DMS79 (cell line): ENCODE measurements at regions not wholly inside any gene's neighbourhood (a gene's known extent, or its start where the extent isn't known, plus 50 kb on each side); places are given as distances from the start of the nearest gene placed in this dataset.
A peak's percentile ranks its signal among the peaks of the same experiment; 100 is the strongest.

Experiments used
- DNase-seq: peaks from one replicate; lab custom pipeline; 2025; lab: John Stamatoyannopoulos, UW

DNA sequence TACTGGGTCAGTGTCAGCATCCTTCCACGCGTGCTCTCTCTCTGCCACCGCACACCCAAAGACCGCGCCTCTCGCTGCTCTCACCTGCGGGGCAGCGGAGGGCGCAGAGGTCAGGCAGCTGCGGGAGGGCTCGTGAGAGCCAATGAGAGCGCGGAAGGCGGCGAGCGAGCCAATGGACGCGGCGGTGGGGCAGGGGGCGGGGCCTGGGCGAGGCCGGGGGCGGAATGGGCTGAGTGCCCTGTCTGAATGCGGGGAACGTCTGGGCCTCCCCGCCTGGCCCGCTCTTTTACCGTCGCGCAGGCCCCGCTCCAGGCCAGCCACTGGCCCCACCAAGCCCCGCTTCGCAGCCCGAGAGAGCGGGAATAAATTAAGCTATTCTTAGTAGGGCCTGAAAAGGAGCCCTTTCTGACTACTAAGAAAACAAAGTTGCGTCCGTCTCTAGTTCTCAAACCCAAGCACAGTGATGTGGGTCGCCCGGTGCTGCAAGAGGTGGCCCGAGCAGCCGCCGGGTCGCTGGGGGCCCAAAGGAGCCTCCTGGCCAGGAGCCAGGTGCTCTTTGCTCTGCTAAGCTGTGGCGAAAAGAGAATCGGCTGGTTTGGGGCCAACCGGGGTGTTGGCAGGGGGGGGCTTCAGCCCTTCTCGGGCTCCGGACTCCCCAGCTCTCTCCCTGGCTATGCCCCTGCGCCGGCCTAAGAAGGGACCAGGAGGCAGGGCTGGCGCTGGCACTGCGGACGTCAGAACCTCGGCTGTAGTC, 81.1 kb upstream of the GLI2 start:
- no peak for DNase-seq

DNA sequence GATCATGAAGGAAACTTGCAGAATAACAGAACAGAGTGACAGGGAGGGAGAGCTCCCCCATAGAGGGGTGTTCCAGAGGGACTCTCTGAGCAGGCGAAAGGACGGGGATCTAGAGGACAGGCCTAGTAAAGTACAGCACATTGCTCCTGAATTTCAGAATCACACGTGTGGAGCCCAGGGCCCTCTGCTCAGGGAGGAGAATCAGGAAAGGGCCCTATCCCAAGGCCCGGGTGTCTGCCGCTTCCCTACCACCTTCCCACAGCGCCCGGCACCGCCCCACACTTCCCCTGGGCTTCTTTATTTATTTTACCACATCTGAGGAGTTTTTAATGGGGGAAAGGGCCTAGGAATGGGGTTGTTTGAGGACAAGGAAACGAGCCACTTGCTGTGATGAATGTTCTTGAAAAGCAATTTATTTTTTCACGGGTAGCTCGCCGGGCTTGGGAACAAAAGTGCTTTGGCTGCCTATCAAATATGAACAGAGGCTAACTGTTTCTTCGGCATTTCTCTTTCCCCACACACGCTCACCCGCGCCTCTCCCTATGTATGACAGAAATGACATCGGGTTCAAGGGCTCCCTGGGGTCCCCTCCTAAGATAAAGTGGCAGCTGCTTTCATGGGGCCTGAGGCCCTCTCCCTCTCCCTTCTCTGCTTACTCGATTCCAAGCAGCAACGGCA, 79.3 kb upstream of the GLI2 start:
- DNase-seq, result peak; percentile 79

DNA sequence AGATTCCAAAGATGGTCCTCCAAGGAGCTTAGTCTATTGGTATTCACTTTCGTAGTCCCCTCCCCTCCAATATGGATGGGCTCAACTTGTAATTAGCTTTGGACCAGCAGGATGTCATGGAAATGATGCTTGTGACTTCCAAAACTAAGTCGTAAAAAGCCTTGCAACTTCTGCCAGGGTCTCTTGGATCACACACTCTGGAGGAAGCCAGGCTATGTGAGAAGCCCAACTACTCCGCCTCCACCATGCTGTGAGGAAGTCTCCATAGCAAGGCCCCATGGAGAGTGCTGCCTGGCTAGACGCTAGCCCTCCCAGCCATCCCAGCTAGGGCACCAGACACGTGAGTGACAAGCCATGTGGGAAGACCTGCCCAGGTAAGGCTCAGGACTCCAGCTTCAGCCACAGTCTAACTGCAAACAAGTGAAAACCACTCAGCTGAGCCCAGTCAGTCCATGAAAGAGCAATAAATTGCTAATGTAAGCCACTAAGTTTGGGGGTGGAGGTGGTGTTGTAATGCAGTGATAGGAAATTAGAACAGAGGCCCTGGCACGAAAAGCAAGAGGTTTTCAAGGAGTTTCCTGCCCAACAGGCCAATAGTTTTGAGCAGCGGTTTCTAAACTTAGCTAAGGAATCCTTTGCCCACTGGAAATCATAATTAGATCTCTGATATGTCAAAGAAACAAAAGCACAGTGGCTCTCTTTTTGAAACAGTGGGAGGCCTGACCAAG, 77.5 kb upstream of the GLI2 start:
- no peak for DNase-seq

DNA sequence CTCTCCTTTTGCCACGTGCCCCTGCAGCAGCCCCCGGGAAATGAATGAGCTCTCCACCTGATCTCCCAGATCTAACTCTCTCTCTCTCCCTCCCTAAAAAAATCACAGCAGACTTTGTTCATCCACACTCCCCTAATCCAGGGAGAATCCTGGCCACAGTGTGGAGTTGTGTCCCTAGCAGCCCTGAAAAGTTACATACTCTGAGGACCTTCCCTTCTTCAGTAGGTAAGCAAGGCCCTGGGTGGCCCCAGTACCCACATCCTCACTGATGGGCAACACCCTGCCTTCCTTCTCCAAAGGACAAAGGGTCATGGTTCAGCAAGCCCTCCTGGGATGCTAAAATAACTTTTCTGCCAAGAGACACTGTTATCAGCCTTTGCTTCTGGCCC, 76.9 kb upstream of the GLI2 start:
- no peak for DNase-seq

DNA sequence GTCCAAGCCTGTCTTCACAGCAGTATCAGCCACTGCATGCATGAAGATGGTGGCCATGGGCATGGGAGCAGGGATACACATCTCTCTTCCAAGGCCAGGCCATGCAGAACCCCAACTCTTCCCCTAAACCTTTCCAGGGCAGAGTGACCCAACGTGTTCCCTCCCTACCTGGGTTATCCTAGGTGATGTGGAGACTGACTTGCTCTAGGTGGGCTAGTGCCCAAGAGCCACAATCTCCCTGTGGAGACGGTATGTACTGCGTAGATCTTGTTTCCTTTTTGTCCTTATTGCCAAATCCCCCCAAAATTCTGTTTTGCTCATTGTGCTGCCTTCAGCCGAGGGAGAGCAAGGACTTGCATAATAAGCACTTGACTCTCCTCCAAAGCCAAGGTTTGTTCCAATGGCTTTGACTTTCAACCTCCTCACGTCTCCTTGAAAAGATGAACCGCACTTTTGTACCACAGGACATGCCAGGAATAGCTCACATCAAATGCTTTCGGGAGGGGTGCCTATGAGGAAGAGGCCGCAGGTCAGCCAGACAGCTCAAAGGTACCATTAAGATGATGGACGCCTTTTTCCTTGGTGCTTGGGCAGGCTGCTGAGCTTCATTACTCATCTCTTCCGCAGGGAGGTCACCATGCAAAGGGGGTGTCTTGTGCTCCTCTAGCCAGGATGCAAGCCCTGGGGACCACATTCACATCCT, 76.2 kb upstream of the GLI2 start:
- DNase-seq, result no peak

DNA sequence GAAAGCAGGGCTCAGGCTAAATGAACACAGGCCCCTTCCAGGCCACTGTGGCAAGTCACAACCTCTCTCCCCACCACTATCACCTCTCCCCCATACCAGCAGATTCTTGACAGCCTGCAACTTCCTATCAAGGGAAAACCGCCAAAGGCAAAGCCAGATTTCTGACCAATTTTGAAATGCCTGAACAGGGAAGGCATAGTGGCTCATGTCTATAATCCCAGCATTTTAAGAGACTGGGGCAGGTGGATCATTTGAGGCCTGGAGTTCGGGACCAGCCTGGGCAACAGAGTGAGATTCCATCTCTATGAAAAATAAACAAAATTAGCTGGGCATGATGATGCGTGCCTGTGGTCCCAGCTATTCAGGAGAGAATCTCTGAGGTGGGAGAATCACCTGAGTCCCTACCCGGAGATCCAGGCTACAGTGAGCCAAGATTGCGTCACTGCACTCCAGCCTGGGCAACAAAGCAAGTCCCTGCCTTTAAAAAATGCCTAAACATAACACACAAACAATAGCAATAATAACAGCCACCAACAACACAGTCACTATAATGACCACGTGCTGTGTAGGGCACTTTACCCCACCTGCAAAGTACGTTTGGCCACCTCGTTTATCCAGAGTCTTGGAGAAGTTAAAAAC, 75.5 kb upstream of the GLI2 start:
- DNase-seq, result no peak

DNA sequence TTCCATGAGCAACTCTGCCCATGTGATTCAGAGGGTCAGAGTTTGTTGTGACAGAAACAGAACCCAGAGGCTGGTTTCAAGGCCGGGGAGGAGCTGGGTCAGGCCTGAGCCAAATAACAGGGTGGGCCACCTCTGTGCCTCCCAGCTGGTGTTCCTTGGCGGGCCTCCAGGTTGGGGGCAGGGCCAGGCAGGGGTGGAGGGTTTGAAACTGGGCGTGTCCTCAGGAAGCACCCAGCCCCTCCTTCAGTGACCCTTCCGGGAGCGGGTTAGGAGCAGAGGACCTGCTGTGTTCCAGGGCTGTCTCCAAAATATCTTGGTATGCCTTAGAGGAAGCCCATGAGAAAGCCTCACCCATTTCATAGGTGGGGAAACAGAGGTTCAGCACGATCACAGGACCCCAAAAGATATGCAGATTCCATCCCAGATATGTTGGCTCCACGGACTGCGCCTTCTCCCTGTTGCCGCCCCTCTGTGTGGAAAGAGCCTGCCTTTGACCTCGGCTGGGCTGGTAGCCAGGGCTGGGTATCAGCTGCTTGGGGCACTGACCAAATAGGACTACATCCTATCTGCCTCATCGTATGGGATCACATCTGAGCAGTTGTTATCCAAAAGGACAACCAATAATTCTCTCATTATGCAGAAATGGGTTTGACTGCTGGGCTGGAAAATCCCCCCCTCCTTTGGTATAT, 74.8 kb upstream of the GLI2 start:
- no peak for DNase-seq

DNA sequence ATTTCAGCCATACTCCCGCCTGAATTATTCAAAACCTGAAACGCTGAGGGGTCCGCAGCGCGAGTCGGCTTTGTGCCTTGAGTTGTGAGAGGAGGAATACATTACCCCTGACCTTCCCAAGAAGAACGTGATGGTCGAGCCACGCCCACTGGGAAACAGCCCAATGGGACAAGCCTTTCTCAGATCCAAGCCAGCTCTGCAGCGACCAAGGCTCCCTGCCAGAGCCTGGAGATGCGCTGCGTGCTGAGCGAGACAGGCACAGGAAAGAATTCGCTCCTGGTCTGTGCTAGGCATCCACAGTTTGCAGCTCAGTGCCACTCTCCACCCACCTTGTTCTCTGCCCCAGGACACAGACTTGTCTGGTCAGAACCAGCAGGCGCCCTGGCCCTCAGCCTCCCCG, 74.1 kb upstream of the GLI2 start:
- DNase-seq, result no peak

DNA sequence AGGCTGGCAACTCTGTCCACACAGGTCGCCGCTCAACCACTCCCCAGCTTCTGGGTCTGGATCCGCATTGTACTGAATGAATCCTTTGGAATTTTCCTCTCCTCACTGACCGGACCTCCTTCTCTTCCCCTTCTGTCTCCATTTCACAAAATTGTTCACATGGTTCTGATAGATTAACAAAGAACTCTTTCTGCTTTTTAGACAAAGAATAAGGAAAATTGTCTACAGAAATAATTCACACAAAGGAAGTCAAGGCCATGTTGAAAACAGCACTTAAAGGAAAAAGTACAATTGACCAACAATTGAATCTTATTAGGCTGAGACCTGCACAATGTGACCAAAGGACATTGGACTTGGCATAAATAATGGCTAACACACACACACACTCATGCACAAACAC, 73.6 kb upstream of the GLI2 start:
- no peak for DNase-seq

DNA sequence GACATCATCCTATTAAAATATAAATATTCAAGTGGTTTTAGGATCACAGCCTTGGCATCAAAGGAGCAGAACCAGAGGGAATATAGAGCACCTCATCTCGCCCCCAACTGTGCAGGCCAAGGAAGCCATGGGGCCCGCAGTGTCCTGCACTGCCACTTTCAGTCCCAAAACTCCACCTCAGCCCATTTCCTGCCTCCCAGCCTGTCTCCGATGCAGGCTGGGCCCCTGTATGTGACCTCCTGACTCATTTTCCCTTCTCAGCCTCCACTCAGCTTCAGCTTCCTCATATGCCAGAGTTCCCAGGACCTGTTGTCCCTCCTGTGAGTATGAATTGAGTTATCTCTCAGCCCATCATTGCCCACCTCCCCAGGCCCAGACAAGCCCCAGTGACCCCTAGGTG, 72.9 kb upstream of the GLI2 start:
- no peak for DNase-seq

DNA sequence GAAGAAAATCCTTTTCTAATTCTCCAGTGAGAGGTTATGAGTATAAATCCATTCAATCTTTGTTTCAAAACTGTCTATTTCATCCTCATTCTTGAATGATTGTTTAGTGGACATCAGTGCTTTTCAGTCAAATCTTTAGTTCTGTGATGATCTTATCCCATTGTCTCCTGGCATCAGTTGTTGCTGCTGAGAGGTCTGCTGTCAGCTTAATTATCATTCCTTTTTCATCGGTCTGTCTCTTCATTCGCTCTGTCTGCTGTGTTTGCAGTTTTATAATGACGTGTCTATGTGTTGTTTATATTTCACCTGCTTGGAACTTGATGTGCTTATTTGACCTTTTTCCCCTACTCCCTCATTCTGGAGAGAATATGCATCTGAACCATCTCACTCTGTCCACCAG, 69.2 kb upstream of the GLI2 start:
- DNase-seq, result no peak

DNA sequence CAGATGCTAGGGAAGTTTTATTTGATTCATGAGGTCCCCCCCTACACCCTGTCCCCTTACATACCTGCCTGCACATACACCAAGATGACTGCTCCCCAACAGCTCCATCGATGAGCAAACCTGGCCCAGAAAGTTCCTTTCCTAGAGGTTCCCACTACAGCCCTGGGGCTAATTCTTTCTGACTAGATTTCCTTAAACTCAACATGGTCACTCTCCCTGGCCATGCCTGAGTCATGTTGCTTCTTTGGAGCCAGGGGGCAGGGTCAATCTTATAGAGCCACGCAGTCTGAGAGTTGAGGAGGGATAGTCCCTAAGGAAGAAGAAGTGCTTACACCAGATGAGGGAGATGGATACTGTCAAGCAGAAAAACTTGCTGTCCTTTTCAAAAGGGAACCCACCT, 67.7 kb upstream of the GLI2 start:
- no peak for DNase-seq

DNA sequence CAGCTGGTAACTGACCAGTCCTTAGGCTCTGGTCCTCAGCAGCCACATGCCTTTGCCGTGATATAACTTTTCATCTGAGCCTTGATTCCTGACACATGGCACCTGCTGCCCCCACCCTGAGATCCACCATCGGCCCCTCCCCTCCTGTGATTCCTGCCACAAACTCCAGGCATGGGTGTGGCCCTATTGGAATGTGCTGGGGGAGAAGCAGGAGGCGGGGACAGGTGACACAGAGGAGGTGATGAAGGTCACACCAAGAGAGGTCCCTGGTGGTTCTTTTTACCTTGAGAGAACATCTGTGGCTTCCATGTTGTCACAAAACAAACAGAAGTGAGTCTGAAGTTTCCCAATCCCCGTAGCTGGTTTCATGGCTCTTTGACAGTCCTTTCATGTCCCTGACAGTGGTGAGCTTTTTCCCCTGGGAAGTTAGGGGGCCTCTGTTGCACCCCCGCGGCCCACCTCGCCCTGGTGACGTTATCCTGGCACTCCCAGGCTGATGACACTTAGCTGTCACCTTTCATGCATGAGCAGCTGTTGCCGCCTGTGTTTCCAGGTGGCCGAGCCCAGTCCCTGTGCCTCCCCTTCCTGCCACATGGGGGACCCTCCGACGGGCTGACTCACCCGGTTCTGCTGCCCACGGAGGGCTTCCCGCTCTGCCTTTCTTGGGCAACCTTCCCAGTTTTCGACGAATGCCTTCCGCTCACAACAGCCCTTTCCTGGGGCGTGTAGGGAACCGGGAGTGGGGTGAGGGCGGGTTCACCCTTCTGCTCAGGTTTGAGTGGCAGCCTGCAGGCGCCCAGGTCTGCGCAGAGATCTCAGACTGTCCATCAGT, 66.3 kb upstream of the GLI2 start:
- no peak for DNase-seq

DNA sequence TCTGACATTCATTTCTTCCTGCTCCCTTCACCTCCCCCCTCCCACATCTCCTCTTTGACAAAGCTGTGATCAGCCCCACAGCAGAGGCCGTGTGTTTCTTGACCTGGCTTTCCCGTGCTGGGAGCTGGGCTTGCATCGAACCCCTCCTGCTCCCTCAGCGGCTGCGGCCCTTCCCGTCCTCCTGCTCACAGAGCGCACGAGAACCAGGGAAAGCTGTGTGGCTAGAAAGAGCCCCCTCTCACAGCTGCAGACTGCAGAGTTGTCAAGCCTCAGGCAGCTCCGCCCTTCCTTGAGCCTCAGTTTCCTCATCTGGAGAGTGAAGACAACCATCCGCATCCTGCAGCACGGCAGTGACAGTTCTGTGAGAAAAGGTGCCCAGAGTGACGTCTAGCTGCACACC, 65.7 kb upstream of the GLI2 start:
- no peak for DNase-seq

DNA sequence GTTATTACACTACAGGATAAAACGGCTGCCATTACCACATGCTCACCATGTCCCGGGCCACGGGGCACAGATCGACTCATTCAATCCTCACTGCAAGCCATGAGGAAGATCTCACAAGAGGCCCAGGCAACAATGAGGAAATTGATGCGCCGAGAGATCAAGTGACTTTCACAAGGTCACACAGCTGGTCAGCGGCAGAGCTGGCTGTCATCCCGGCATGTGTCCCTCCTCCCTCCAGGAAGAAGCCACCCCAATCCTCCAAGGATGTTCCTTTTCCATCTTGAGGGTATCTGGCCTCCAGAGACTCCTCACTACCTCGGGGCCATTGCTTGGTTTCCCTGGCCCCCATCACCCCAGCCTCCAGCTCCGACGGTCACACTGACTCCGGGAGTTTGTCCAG, 65.3 kb upstream of the GLI2 start:
- no peak for DNase-seq

DNA sequence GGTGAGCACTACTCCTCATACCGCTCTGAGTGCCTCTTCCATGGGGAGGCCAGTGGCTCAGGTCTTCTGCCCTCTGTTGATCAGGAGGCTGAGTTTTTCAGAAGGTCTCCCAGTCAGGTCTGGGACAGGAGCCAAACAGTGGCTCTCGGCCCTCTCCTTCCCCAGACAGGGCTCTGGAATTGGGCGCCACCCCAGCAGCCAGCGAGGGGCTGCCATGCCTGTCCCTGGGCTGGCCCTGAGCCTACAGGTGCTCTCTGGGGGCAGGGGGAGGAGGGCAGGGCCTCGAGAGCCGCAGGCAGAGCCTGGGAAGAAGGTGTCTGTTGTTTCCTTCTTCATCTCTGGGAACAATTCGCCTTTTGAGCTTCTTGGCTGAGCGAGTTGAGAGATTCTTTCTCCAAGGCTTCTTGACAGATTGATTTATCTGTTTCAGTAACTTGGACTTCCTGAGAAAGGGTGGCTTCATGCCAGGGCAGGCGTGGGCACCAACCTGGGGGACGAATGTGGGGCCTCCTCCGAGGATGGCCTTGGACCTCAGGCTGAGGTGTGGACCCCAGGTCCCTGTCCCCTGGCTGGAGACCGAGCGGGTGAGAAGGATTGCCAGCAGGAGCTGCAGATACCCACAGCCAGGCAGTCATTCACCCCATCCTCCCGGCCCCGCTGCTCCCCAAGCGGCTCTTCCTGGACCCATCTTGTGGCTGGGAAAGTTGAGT, 64.7 kb upstream of the GLI2 start:
- DNase-seq, result no peak

DNA sequence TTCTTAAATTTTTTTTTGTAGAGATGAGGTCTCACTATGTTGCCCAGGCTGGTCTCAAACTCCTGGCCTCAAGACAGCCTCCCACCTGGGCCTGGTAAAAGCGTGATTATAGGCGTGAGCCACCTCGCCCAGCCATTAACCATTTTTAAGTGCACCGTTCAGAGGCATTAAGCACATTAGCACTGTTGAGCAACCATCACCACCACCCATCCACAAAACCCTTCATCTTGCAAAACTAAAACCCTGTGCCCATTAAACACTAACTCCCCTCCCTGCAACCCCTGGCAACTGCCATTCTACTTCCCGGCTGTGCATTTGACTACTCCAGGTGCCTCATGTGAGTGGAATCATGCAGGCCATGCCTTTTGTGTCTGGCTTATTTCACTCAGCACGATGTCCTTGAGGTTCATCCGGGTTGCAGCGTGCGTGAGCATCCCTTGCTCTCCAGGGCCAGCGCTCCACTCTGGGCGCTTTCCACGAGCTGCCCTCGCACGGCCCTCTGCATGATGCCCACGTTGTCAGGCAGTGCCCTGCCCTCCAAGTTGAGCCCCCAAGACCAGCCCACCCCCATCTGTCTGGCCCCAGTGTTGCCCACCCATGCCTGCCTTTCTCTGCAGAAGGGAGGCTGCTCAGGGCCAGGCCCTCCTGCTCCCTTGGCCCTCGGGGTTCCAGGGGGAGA, 63.0 kb upstream of the GLI2 start:
- DNase-seq, result peak; percentile 37

DNA sequence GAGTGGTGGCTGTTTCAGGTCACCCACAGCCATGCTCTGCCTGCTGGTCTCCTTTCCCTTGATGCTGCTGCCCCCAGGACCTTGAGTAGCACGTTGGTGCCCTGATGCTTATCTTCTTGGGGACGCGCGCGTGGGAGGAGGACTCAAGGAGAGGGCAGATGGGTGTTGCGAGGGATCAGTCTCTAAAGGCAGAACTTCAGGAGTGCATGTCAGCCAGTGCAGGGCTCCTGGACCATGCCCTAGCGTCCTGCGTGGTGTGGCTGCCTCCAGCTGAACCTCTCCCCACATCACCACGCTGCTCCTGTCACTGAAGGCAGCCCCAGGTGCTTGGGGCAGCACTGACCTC, 62.5 kb upstream of the GLI2 start:
- no peak for DNase-seq

DNA sequence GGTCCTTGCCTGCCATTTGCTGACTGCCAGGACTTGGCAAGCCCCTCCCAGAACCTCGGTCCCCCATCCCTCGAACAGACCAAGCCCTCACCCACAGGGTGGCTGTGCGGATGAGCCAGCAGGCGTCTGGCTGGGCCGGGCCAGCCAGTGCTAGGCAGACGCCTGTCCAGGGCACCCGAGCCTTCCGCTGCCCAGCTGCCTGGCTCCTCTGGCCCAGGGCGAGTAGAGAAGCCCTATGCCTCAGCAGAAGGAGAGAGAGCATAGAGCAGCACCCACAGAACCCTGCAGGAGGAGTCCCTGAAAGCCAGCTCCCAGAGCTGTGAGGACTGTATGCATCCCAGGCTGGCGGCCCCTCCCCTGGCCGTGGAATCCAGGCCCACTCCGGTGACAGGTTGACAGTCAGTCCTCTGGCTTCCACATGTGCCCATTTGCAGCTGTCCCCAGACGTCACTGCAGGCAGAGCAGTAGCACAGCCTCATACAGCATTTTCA, 62.1 kb upstream of the GLI2 start:
- no peak for DNase-seq
